OCI-LY3 (cell line): ENCODE measurements at regions not wholly inside any gene's neighbourhood (a gene's known extent, or its start where the extent isn't known, plus 50 kb on each side); places are given as distances from the start of the nearest gene placed in this dataset.

Experiments used
- EZH2phosphoT487 ChIP-seq: fragments of 200-600 bp; shearing (Covaris generic); IDR thresholded peaks from 2 replicates; pipeline ENCODE4 v1.6.1; 2018; ENCODE audit warnings: antibody characterized with exemption, mixed run types, low read depth
- TF ChIP-seq, protein P1 (sequence below): fragments of 200-600, 300-600 bp; sonication (generic); IDR thresholded peaks from 2 replicates; pipeline ENCODE4 v1.5.1; 2014; ENCODE audit warnings: antibody characterized with exemption, low read length, low read depth

- TF ChIP-seq, protein P1, sequence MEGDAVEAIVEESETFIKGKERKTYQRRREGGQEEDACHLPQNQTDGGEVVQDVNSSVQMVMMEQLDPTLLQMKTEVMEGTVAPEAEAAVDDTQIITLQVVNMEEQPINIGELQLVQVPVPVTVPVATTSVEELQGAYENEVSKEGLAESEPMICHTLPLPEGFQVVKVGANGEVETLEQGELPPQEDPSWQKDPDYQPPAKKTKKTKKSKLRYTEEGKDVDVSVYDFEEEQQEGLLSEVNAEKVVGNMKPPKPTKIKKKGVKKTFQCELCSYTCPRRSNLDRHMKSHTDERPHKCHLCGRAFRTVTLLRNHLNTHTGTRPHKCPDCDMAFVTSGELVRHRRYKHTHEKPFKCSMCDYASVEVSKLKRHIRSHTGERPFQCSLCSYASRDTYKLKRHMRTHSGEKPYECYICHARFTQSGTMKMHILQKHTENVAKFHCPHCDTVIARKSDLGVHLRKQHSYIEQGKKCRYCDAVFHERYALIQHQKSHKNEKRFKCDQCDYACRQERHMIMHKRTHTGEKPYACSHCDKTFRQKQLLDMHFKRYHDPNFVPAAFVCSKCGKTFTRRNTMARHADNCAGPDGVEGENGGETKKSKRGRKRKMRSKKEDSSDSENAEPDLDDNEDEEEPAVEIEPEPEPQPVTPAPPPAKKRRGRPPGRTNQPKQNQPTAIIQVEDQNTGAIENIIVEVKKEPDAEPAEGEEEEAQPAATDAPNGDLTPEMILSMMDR, result no peak
- TF ChIP-seq EZH2phosphoT487, result no peak
Measured at GRCh38 chr6:48188158-48188557, 77.2 kb upstream of the PTCHD4 start.
